ENCODE measurements at regions not wholly inside any gene's neighbourhood (a gene's known extent, or its start where the extent isn't known, plus 50 kb on each side); places are given as distances from the start of the nearest gene placed in this dataset.
A peak's percentile ranks its signal among the peaks of the same experiment; 100 is the strongest.
"Not testable (repeated sequence)": the region's sequence is repeated elsewhere in the genome, so short reads cannot be mapped to it uniquely, and the experiment has no call there.

DNA sequence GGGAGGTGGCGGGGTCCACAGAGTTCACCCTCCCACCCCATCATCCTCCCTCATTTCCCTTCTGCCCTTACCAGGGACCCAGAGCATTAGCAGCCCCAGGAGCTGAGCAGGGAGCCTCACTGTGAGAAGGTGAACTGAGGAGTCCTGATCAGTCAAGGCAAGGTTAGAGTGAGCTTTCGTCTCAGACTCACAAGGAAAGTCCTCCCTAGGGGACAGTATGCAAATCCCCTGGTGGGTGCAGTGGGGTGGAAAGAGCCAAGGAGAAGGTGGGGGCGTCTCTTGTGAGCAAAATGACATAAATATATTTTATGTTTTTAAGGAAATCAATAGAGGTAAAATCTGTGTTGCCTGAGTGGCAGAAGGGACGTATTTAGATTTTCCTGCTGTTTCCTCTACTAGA, 329.1 kb downstream of the RPIA start:
- not testable (repeated sequence) for H3K4me2 ChIP-seq; H3K4me1 ChIP-seq (ENCODE audit: insufficient read depth); H2AFZ ChIP-seq; H3K36me3 ChIP-seq (replicated peaks; ENCODE audit: insufficient read depth, low read depth); H3K27me3 ChIP-seq; H3K4me3 ChIP-seq; H3K27ac ChIP-seq; H3K9me3 ChIP-seq (ENCODE audit: low read depth); H4K20me1 ChIP-seq (ENCODE audit: insufficient read depth, poor library complexity, severe bottlenecking); H3K79me2 ChIP-seq; DNase-seq (ENCODE audit: low spot score); H3K9me2 ChIP-seq (replicated peaks; ENCODE audit: insufficient read depth)
- WGBS (ENCODE audit: low lambda C conversion rate, missing lambda C conversion rate), result 51% methylated on average over 3 of the region's 4 CpGs

DNA sequence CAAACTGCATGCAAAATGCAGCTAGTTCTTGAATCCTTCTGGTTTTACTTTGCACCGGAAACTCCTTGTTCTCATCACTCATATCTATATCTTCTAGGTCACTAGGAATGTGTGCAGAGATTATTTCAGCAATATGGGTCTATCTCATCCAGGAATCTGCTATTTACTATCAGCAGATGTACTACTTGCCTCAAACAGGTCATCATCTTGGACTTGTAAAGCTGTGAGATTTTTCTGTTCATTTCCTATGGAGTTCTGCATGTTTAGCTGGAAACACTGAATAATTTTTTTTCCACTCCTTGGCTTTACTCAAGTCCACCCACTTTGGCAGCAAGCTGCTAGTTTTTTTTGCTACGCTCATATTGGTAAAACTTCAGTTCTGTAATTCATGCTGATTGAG, 334.8 kb downstream of the RPIA start:
- not testable (repeated sequence) for H3K9me3 ChIP-seq (ENCODE audit: low read depth); H3K9me2 ChIP-seq (replicated peaks; ENCODE audit: insufficient read depth); H3K36me3 ChIP-seq (replicated peaks; ENCODE audit: insufficient read depth, low read depth); DNase-seq (ENCODE audit: low spot score); H2AFZ ChIP-seq; H3K4me2 ChIP-seq; H3K79me2 ChIP-seq; H3K27ac ChIP-seq; H3K27me3 ChIP-seq; H4K20me1 ChIP-seq (ENCODE audit: insufficient read depth, poor library complexity, severe bottlenecking); H3K4me3 ChIP-seq; H3K4me1 ChIP-seq (ENCODE audit: insufficient read depth)
- 66% methylated on average over 2 of the region's 2 CpGs for WGBS (ENCODE audit: low lambda C conversion rate, missing lambda C conversion rate)

DNA sequence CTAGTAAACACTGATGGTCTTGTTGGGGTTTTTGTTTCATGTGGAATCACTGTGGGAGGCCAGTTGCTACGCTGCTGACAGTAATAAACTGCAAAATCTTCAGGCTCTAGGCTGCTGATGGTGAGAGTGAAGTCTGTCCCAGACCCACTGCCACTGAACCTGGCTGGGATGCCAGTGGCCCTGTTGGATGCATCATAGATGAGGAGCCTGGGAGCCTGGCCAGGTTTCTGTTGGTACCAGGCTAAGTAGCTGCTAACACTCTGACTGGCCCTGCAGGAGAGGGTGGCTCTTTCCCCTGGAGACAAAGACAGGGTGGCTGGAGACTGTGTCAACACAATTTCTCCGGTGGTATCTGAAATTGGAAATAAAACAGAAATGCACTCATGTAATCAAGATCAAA, 335.6 kb downstream of the RPIA start:
- not testable (repeated sequence) for H3K36me3 ChIP-seq (replicated peaks; ENCODE audit: insufficient read depth, low read depth); H3K9me3 ChIP-seq (ENCODE audit: low read depth); DNase-seq (ENCODE audit: low spot score); H3K4me3 ChIP-seq; H3K4me2 ChIP-seq; H3K79me2 ChIP-seq; H3K9me2 ChIP-seq (replicated peaks; ENCODE audit: insufficient read depth); H3K27ac ChIP-seq; H4K20me1 ChIP-seq (ENCODE audit: insufficient read depth, poor library complexity, severe bottlenecking); H3K27me3 ChIP-seq; H3K4me1 ChIP-seq (ENCODE audit: insufficient read depth); H2AFZ ChIP-seq
- WGBS (ENCODE audit: low lambda C conversion rate, missing lambda C conversion rate), result 49% methylated on average over 2 of the region's 2 CpGs

DNA sequence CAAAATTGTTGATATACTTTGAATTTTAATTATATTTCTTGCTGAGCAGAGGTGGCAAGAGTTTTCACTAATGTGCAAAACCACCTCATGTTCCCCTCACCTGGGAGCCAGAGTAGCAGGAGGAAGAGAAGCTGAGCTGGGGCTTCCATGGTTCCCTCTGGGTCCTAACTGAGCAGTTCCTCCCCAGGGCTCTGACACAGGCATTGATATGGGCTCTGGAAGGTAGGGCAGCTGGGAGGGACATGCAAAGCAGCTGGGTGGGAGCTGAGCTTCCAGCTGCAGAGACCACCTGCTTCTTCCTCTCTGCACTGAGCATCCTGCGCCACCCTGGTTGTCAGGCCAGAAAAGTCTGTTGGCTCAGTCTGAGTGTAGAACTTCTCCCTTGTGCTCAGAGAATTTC, 336.1 kb downstream of the RPIA start:
- H3K79me2 ChIP-seq; H3K9me3 ChIP-seq (ENCODE audit: low read depth); H2AFZ ChIP-seq; H3K4me2 ChIP-seq; H4K20me1 ChIP-seq (ENCODE audit: insufficient read depth, poor library complexity, severe bottlenecking); H3K27ac ChIP-seq; H3K9me2 ChIP-seq (replicated peaks; ENCODE audit: insufficient read depth); H3K36me3 ChIP-seq (replicated peaks; ENCODE audit: insufficient read depth, low read depth); H3K27me3 ChIP-seq; DNase-seq (ENCODE audit: low spot score); H3K4me1 ChIP-seq (ENCODE audit: insufficient read depth); H3K4me3 ChIP-seq: not testable (repeated sequence)
- 100% methylated on average over 1 of the region's 1 CpG for WGBS (ENCODE audit: low lambda C conversion rate, missing lambda C conversion rate)

DNA sequence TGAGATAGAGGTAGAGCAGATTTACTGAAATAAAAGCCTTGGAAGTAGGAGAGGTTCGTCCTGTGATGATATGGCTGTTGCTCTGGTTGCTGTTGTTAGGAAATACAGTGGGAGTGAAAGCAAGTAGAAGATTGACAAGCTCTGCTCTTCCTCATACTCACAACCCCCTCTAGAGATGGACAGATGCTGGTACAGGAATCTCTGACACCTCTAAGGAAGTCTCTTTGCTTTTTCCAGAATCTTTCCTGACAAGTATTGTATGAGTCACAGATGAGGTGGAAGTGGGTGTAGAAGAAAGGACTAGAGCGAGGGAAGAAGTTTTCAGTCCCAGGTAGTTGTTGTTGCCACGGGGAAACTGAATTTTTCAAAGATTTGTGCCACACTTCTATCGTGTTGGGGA, 337.8 kb downstream of the RPIA start:
- not testable (repeated sequence) for H3K36me3 ChIP-seq (replicated peaks; ENCODE audit: insufficient read depth, low read depth); H4K20me1 ChIP-seq (ENCODE audit: insufficient read depth, poor library complexity, severe bottlenecking); H3K9me2 ChIP-seq (replicated peaks; ENCODE audit: insufficient read depth); H3K27me3 ChIP-seq; H3K4me3 ChIP-seq; H2AFZ ChIP-seq; DNase-seq (ENCODE audit: low spot score); H3K4me1 ChIP-seq (ENCODE audit: insufficient read depth); H3K9me3 ChIP-seq (ENCODE audit: low read depth); H3K4me2 ChIP-seq; H3K27ac ChIP-seq; H3K79me2 ChIP-seq
- 28% methylated on average over 4 of the region's 4 CpGs for WGBS (ENCODE audit: low lambda C conversion rate, missing lambda C conversion rate)

DNA sequence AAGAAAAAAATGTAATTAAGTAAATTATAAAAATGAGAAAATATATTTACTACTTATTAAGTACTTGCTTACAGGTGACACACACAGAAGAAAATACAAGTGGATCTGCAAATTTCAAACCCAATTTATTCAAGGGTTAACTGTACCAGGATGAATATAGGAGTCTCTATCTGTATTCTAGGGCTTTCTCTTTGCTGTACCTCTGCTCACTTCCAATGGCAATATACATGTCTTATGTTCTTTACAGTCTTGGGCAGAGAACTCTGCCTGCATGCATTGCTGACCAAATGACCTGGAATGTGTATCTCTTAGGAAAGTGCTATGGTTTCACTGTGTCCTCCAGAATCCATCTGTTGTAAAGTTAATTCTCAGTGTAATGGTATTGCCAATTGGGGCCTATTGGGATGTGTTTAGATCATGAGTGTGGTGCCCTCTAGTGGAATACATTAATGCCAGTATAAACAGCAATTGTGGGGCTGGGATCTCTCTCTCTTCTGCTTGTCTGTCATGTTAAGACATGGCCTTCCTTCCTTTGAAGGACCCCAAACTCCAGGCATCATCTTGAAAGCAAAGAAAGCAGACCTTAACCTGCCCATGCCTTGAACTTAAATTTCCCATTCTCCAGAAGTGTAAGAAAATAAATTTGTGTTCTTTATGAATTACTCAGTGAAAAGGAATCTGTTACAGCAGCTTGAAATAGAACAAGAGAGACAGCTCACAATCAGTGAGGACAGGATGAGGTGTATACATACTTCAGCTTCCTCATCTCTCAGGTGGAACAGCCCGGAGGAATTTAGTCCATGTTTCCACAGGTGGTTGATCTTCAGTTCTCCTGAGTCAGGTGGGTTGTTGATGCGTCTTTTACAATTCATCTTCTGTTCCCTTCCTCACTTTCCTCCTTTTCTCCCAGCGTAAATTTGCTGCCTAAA, 356.9 kb downstream of the RPIA start:
- DNase-seq (ENCODE audit: low spot score), result peak; percentile 4
- not testable (repeated sequence) for H3K9me3 ChIP-seq (ENCODE audit: low read depth)
- WGBS (ENCODE audit: low lambda C conversion rate, missing lambda C conversion rate), result 77% methylated on average over 2 of the region's 3 CpGs

DNA sequence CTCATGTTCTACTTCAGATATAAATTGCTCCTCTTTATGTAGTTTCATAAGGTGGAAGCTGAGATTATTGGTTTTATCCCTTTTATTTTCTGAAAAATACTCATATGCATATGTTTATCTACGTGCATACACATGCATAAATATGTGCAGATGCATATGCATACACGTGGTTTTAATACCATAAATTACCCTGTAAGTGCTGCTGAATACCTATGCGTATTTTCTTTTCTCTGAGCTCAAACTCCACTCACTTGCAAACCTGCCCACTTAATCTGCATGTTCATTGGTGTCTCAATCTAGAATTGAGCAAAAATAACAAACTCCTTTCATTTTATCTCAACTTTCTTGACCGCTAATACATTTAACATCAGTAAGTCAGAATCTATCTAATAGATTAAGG, 367.1 kb downstream of the RPIA start:
- not testable (repeated sequence) for H4K20me1 ChIP-seq (ENCODE audit: insufficient read depth, poor library complexity, severe bottlenecking); H3K9me3 ChIP-seq (ENCODE audit: low read depth); DNase-seq (ENCODE audit: low spot score); H3K4me2 ChIP-seq; H3K27me3 ChIP-seq; H3K9me2 ChIP-seq (replicated peaks; ENCODE audit: insufficient read depth); H3K4me3 ChIP-seq; H3K36me3 ChIP-seq (replicated peaks; ENCODE audit: insufficient read depth, low read depth); H2AFZ ChIP-seq; H3K27ac ChIP-seq; H3K79me2 ChIP-seq; H3K4me1 ChIP-seq (ENCODE audit: insufficient read depth)
- WGBS (ENCODE audit: low lambda C conversion rate, missing lambda C conversion rate), result 32% methylated on average over 4 of the region's 4 CpGs

More for the DNA sequence above, 356.9 kb downstream of the RPIA start:
- not testable (repeated sequence) for H3K27me3 ChIP-seq; H4K20me1 ChIP-seq (ENCODE audit: insufficient read depth, poor library complexity, severe bottlenecking); H3K9me2 ChIP-seq (replicated peaks; ENCODE audit: insufficient read depth); H3K36me3 ChIP-seq (replicated peaks; ENCODE audit: insufficient read depth, low read depth); H2AFZ ChIP-seq; H3K4me1 ChIP-seq (ENCODE audit: insufficient read depth); H3K4me2 ChIP-seq; H3K27ac ChIP-seq; H3K79me2 ChIP-seq; H3K4me3 ChIP-seq
- TF ChIP-seq, protein P1, sequence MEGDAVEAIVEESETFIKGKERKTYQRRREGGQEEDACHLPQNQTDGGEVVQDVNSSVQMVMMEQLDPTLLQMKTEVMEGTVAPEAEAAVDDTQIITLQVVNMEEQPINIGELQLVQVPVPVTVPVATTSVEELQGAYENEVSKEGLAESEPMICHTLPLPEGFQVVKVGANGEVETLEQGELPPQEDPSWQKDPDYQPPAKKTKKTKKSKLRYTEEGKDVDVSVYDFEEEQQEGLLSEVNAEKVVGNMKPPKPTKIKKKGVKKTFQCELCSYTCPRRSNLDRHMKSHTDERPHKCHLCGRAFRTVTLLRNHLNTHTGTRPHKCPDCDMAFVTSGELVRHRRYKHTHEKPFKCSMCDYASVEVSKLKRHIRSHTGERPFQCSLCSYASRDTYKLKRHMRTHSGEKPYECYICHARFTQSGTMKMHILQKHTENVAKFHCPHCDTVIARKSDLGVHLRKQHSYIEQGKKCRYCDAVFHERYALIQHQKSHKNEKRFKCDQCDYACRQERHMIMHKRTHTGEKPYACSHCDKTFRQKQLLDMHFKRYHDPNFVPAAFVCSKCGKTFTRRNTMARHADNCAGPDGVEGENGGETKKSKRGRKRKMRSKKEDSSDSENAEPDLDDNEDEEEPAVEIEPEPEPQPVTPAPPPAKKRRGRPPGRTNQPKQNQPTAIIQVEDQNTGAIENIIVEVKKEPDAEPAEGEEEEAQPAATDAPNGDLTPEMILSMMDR (IDR thresholded peaks at IDR 0.05; ENCODE audit: poor library complexity), result peak; percentile 22

DNA sequence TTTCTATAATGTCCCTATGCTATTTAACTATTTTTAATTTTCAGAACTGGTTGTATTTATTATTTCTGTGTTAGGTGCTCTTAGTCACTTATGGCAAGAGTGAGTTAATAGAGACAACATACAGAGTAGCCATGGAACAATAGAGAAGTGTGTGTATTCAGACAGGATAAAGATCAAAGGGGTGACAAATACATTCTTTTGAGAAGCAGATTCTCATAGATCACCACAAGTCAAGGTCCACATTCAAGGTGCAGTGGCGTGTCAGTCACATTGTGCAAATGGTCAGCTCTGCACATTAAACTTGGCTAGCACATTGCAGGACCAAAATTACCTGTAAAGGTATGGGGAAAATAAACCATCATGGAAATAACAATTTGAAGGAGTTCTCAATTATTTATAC, 369.7 kb downstream of the RPIA start:
- not testable (repeated sequence) for H3K79me2 ChIP-seq; H4K20me1 ChIP-seq (ENCODE audit: insufficient read depth, poor library complexity, severe bottlenecking); H3K27ac ChIP-seq; H3K9me3 ChIP-seq (ENCODE audit: low read depth); DNase-seq (ENCODE audit: low spot score); H3K9me2 ChIP-seq (replicated peaks; ENCODE audit: insufficient read depth); H3K27me3 ChIP-seq; H2AFZ ChIP-seq; H3K4me1 ChIP-seq (ENCODE audit: insufficient read depth); H3K4me2 ChIP-seq; H3K4me3 ChIP-seq; H3K36me3 ChIP-seq (replicated peaks; ENCODE audit: insufficient read depth, low read depth)
- WGBS (ENCODE audit: low lambda C conversion rate, missing lambda C conversion rate), result 39% methylated on average over 1 of the region's 1 CpG

All from hepatocyte (in vitro differentiated cells).